ENCODE measurements at regions not wholly inside any gene's neighbourhood (a gene's known extent, or its start where the extent isn't known, plus 50 kb on each side); places are given as distances from the start of the nearest gene placed in this dataset.

- no peaks in the 10 kb centered on the region for H3K9me2 ChIP-seq (ENCODE audit: insufficient read depth, low read length)
- no peak overlapping the region for H3K4me2 ChIP-seq (ENCODE audit: low read length)
- no peaks in the 10 kb centered on the region for H3K79me2 ChIP-seq (replicated peaks; ENCODE audit: insufficient read depth, low read length)
- no peaks in the 10 kb centered on the region for H3F3A ChIP-seq (ENCODE audit: insufficient read depth, low read length, poor library complexity, severe bottlenecking)
- no peaks in the 10 kb centered on the region for H4K20me1 ChIP-seq (ENCODE audit: insufficient read depth)
- H3K9me3 ChIP-seq (ENCODE audit: low read length): no peaks in the 10 kb centered on the region
- TF ChIP-seq MXI1 (conservative IDR thresholded peaks at IDR 0.05; ENCODE audit: poor library complexity, severe bottlenecking) (no peak), EP300 (conservative IDR thresholded peaks at IDR 0.05; ENCODE audit: poor library complexity, severe bottlenecking) (no peak), SMC3 (conservative IDR thresholded peaks at IDR 0.05; ENCODE audit: poor library complexity) (no peak), TAF1 (IDR thresholded peaks at IDR 0.05; ENCODE audit: low read depth) (no peak), RAD21 (conservative IDR thresholded peaks at IDR 0.05) (no peak), EZH2 (IDR thresholded peaks at IDR 0.05; ENCODE audit: borderline replicate concordance, insufficient read depth, low read length, poor library complexity, severe bottlenecking) (no peak), CTCF (IDR thresholded peaks at IDR 0.05; ENCODE audit: poor library complexity, severe bottlenecking) (no peak), POLR2AphosphoS5 (IDR thresholded peaks at IDR 0.05) (no peak), REST (IDR thresholded peaks at IDR 0.05; ENCODE audit: borderline replicate concordance) (no peak)
- H3K27ac ChIP-seq (ENCODE audit: low read length): no peak overlapping the region
- H3K9ac ChIP-seq (ENCODE audit: low read length): no peak overlapping the region
- no peaks in the 10 kb centered on the region for H3K36me3 ChIP-seq (ENCODE audit: insufficient read depth, low read length)
- H3K4me3 ChIP-seq (ENCODE audit: low read length): no peak overlapping the region
- no peak overlapping the region for H2AFZ ChIP-seq (ENCODE audit: low read depth, low read length)
- H3K27me3 ChIP-seq (ENCODE audit: insufficient read depth, low read depth, low read length): no peaks in the 10 kb centered on the region
Measured at GRCh38 chr14:26703686-26704366, 106.0 kb upstream of the NOVA1 start.

GRCh38 chr14:26707234-26707633, 109.4 kb upstream of the NOVA1 start:
- H3F3A ChIP-seq (ENCODE audit: insufficient read depth, low read length, poor library complexity, severe bottlenecking): no peaks in the 10 kb centered on the region
- no peak for TF ChIP-seq REST (IDR thresholded peaks at IDR 0.05; ENCODE audit: borderline replicate concordance)
- TF ChIP-seq EP300 (conservative IDR thresholded peaks at IDR 0.05; ENCODE audit: poor library complexity, severe bottlenecking): no peak
- no peak for TF ChIP-seq RAD21 (conservative IDR thresholded peaks at IDR 0.05)
- no peak for TF ChIP-seq SMC3 (conservative IDR thresholded peaks at IDR 0.05; ENCODE audit: poor library complexity)
- no peak for TF ChIP-seq POLR2AphosphoS5 (IDR thresholded peaks at IDR 0.05)
- TF ChIP-seq EZH2 (IDR thresholded peaks at IDR 0.05; ENCODE audit: borderline replicate concordance, insufficient read depth, low read length, poor library complexity, severe bottlenecking): no peak
- no peak for TF ChIP-seq TAF1 (IDR thresholded peaks at IDR 0.05; ENCODE audit: low read depth)
- no peak for TF ChIP-seq MXI1 (conservative IDR thresholded peaks at IDR 0.05; ENCODE audit: poor library complexity, severe bottlenecking)
- TF ChIP-seq CTCF (IDR thresholded peaks at IDR 0.05; ENCODE audit: poor library complexity, severe bottlenecking): no peak
- no peaks in the 10 kb centered on the region for H3K27me3 ChIP-seq (ENCODE audit: insufficient read depth, low read depth, low read length)
- no peak overlapping the region for H2AFZ ChIP-seq (ENCODE audit: low read depth, low read length)
- H3K4me2 ChIP-seq (ENCODE audit: low read length): no peak overlapping the region
- no peak overlapping the region for H3K27ac ChIP-seq (ENCODE audit: low read length)
- no peaks in the 10 kb centered on the region for H4K20me1 ChIP-seq (ENCODE audit: insufficient read depth)
- H3K9me2 ChIP-seq (ENCODE audit: insufficient read depth, low read length): no peaks in the 10 kb centered on the region
- H3K9me3 ChIP-seq (ENCODE audit: low read length): no peaks in the 10 kb centered on the region
- no peaks in the 10 kb centered on the region for H3K36me3 ChIP-seq (ENCODE audit: insufficient read depth, low read length)
- H3K4me3 ChIP-seq (ENCODE audit: low read length): no peak overlapping the region
- no peak overlapping the region for H3K9ac ChIP-seq (ENCODE audit: low read length)
- H3K79me2 ChIP-seq (replicated peaks; ENCODE audit: insufficient read depth, low read length): no peaks in the 10 kb centered on the region
